ENCODE measurements at regions not wholly inside any gene's neighbourhood (a gene's known extent, or its start where the extent isn't known, plus 50 kb on each side); places are given as distances from the start of the nearest gene placed in this dataset.
"Not testable (repeated sequence)": the region's sequence is repeated elsewhere in the genome, so short reads cannot be mapped to it uniquely, and the experiment has no call there.

GRCh38 chr5:17336054-17336453, 118.6 kb downstream of the BASP1 start:
- no peak overlapping the region for H3K27ac ChIP-seq (ENCODE audit: insufficient read depth, low read length)
- H3K23ac ChIP-seq (ENCODE audit: low read depth, low read length) = no peak overlapping the region
- H3K36me3 ChIP-seq (ENCODE audit: control insufficient read depth, insufficient read depth, low read length) = no peaks in the 10 kb centered on the region
- TF ChIP-seq ELK1 (IDR thresholded peaks at IDR 0.05; ENCODE audit: borderline replicate concordance, low read depth, low read length) = no peak
- no peak for TF ChIP-seq MAZ (IDR thresholded peaks at IDR 0.05; ENCODE audit: borderline replicate concordance, low read depth, low read length)
- TF ChIP-seq BHLHE40 (IDR thresholded peaks at IDR 0.05; ENCODE audit: low read depth, low read length) = no peak
- TF ChIP-seq RFX5 (IDR thresholded peaks at IDR 0.05; ENCODE audit: low read depth, low read length) = no peak
- no peak for TF ChIP-seq CTCF (conservative IDR thresholded peaks at IDR 0.05; ENCODE audit: low read depth, low read length)
- no peak overlapping the region for H2BK20ac ChIP-seq (ENCODE audit: low read depth, low read length)
- peaks cover 7% of the 10 kb centered on the region for H3K9me3 ChIP-seq (ENCODE audit: control insufficient read depth, insufficient read depth, low read length)
- no peaks in the 10 kb centered on the region; the same call in 1 of the 2 replicates for H3K27me3 ChIP-seq (ENCODE audit: control insufficient read depth, insufficient read depth, low read length)
- DNase-seq (no peak), ATAC-seq (ENCODE audit: low read depth) (no peak)
- H4K8ac ChIP-seq (ENCODE audit: low read depth in 2 of 2, low read length in 2 of 2) = no peak overlapping the region
- H2BK5ac ChIP-seq (ENCODE audit: low read depth, low read length, poor library complexity, severe bottlenecking) = no peak overlapping the region
- H2BK120ac ChIP-seq (ENCODE audit: low read depth, low read length) = no peak overlapping the region
- H2AK5ac ChIP-seq (ENCODE audit: low read depth, low read length) = no peak overlapping the region
- H2BK15ac ChIP-seq (ENCODE audit: low read depth, low read length) = no peak overlapping the region
- H3K4me1 ChIP-seq (ENCODE audit: control insufficient read depth, insufficient read depth, low read length) = 0 out of 2 replicates have a peak, but pooled peaks cover 1% of the 10 kb centered on the region
- no peaks in the 10 kb centered on the region for H4K20me1 ChIP-seq (ENCODE audit: insufficient read depth, low read length)
- no peak overlapping the region for H3K18ac ChIP-seq (ENCODE audit: low read depth, low read length)
- no peak overlapping the region for H3K56ac ChIP-seq (ENCODE audit: extremely low read depth, insufficient read depth, low read length)
- dilution Hi-C loops (cut with HindIII; ENCODE audit: low sequenced_read_pairs, unreplicated experiment) (no loop called here), in situ Hi-C loops (cut with MboI; ENCODE audit: low sequenced_read_pairs) (no loop called here), intact Hi-C loops (cut with micrococcal nuclease) (no loop called here)
- no peak overlapping the region for H3K4ac ChIP-seq (ENCODE audit: low read depth, low read length)
- no peak overlapping the region for H4K5ac ChIP-seq (ENCODE audit: low read depth, low read length)
- POLR2A ChIA-PET (ENCODE audit: unreplicated experiment) = no interaction called here
- no CpG with 5 or more reads among the region's 1 CpG for WGBS, 2 experiments (ENCODE audit: extremely low coverage in 2 of 2, insufficient read length in 1 of 2)
- no peak overlapping the region for H3K9ac ChIP-seq (ENCODE audit: low read depth, low read length)
- no peak overlapping the region for H2AK9ac ChIP-seq (replicated peaks; ENCODE audit: low read depth, low read length, poor library complexity)
- CTCF ChIA-PET = no interaction called here
- no peaks in the 10 kb centered on the region for H3K79me1 ChIP-seq (ENCODE audit: low read depth in 1 of 2, low read length in 2 of 2)
- H2AFZ ChIP-seq (replicated peaks; ENCODE audit: low read length, poor library complexity) = no peak overlapping the region
- no peak overlapping the region for H4K91ac ChIP-seq (ENCODE audit: insufficient read depth, low read depth, low read length)
- H3K4me3 ChIP-seq (ENCODE audit: insufficient read depth, low read depth, low read length) = no peak overlapping the region
- H3K4me2 ChIP-seq (ENCODE audit: low read depth, low read length) = no peak overlapping the region
- H3K9me1 ChIP-seq (ENCODE audit: insufficient read depth, low read length) = 0 out of 2 replicates have a peak, but pooled peaks cover 2% of the 10 kb centered on the region
- H3K14ac ChIP-seq (replicated peaks; ENCODE audit: low read depth, low read length) = no peak overlapping the region
- BruUV-seq (replicated peaks) = no TSS peak

GRCh38 chr5:17336723-17337122, 119.3 kb downstream of the BASP1 start:
- H3K36me3 ChIP-seq (ENCODE audit: control insufficient read depth, insufficient read depth, low read length); intact Hi-C loops (cut with micrococcal nuclease); in situ Hi-C loops (cut with MboI; ENCODE audit: low sequenced_read_pairs); H3K9me3 ChIP-seq (ENCODE audit: control insufficient read depth, insufficient read depth, low read length); H3K27ac ChIP-seq (ENCODE audit: insufficient read depth, low read length); H3K18ac ChIP-seq (ENCODE audit: low read depth, low read length); H3K23ac ChIP-seq (ENCODE audit: low read depth, low read length); H2BK5ac ChIP-seq (ENCODE audit: low read depth, low read length, poor library complexity, severe bottlenecking); POLR2A ChIA-PET (ENCODE audit: unreplicated experiment); H3K9ac ChIP-seq (ENCODE audit: low read depth, low read length); H3K4me1 ChIP-seq (ENCODE audit: control insufficient read depth, insufficient read depth, low read length); BruUV-seq (replicated peaks); H3K56ac ChIP-seq (ENCODE audit: extremely low read depth, insufficient read depth, low read length); H4K5ac ChIP-seq (ENCODE audit: low read depth, low read length); dilution Hi-C loops (cut with HindIII; ENCODE audit: low sequenced_read_pairs, unreplicated experiment); H2BK15ac ChIP-seq (ENCODE audit: low read depth, low read length); H4K8ac ChIP-seq (ENCODE audit: low read depth in 2 of 2, low read length in 2 of 2); H2BK20ac ChIP-seq (ENCODE audit: low read depth, low read length); H3K4me2 ChIP-seq (ENCODE audit: low read depth, low read length); H2BK120ac ChIP-seq (ENCODE audit: low read depth, low read length); H3K14ac ChIP-seq (replicated peaks; ENCODE audit: low read depth, low read length); H2AFZ ChIP-seq (replicated peaks; ENCODE audit: low read length, poor library complexity); H3K4me3 ChIP-seq (ENCODE audit: insufficient read depth, low read depth, low read length); H4K20me1 ChIP-seq (ENCODE audit: insufficient read depth, low read length); ATAC-seq (ENCODE audit: low read depth); H3K4ac ChIP-seq (ENCODE audit: low read depth, low read length); CTCF ChIA-PET; H3K9me1 ChIP-seq (ENCODE audit: insufficient read depth, low read length); DNase-seq; H2AK5ac ChIP-seq (ENCODE audit: low read depth, low read length); H2AK9ac ChIP-seq (replicated peaks; ENCODE audit: low read depth, low read length, poor library complexity); H3K27me3 ChIP-seq (ENCODE audit: control insufficient read depth, insufficient read depth, low read length); H4K91ac ChIP-seq (ENCODE audit: insufficient read depth, low read depth, low read length); H3K79me1 ChIP-seq (ENCODE audit: low read depth in 1 of 2, low read length in 2 of 2): not testable (repeated sequence)
- WGBS, 2 experiments (ENCODE audit: extremely low coverage in 2 of 2, insufficient read length in 1 of 2) = no CpG with 5 or more reads among the region's 3 CpGs

Data from IMR-90 (cell line).